Esophagus muscularis mucosa (tissue), 4 donors: ENCODE measurements at regions not wholly inside any gene's neighbourhood (a gene's known extent, or its start where the extent isn't known, plus 50 kb on each side); places are given as distances from the start of the nearest gene placed in this dataset.
"Not testable (repeated sequence)": the region's sequence is repeated elsewhere in the genome, so short reads cannot be mapped to it uniquely, and the experiment has no call there.

Experiments used
- DNase-seq: peaks from one replicate; pipeline ENCODE4 v3.0.0-alpha.2; 2017; ENCODE audit errors: extremely low spot score
- H3K27ac ChIP-seq, 4 donors: fragments of 200-600 bp; sonication (generic); replicated peaks in 1 of 4; 1 replicate in 3 of 4; 2 replicates in 1 of 4; pipeline ENCODE4 v1.5.1; 2016 to 2019; ENCODE audit warnings: mild to moderate bottlenecking in 1 of 4
- H3K27me3 ChIP-seq, 4 donors: fragments of 200-600 bp; sonication (generic); one replicate each; pipeline versions ENCODE4 v1.5.1 to v1.6.0; 2016 to 2019
- H3K36me3 ChIP-seq, 4 donors: fragments of 200-600 bp; sonication (generic); one replicate each; pipeline ENCODE4 v1.5.1; 2016 to 2019
- H3K4me1 ChIP-seq, 4 donors: fragments of 200-600 bp; sonication (generic); one replicate each; pipeline ENCODE4 v1.5.1; 2016 to 2019
- H3K4me3 ChIP-seq, 4 donors: fragments of 200-600 bp; sonication (generic); 1 replicate in 2 of 4; 2 replicates in 2 of 4; pipeline ENCODE4 v1.5.1; 2016 to 2019; ENCODE audit warnings: mild to moderate bottlenecking in 4 of 4, moderate library complexity in 1 of 4
- H3K9me3 ChIP-seq, 4 donors: fragments of 200-600 bp; sonication (generic); 1 replicate in 3 of 4; 2 replicates in 1 of 4; pipeline ENCODE4 v1.5.1; 2016 to 2019
- CTCF ChIP-seq, 3 experiments: fragments of 200-600 bp in 2 of 3; fragments of 450-650 bp in 1 of 3; sonication (generic) in 2 of 3; IDR thresholded peaks; one replicate each; pipeline ENCODE4 v1.5.1; 2017 to 2019; ENCODE audit warnings: antibody characterized with exemption in 3 of 3, mild to moderate bottlenecking in 2 of 3, moderate library complexity in 1 of 3
- EP300 ChIP-seq: sonication (generic); formaldehyde crosslinking; IDR thresholded peaks from one replicate; pipeline ENCODE4 v1.6.1; 2017; ENCODE audit warnings: antibody characterized with exemption
- POLR2A ChIP-seq: fragments of 450-650 bp; IDR thresholded peaks from one replicate; pipeline ENCODE4 v1.6.1; 2017; ENCODE audit warnings: antibody characterized with exemption, moderate library complexity, mild to moderate bottlenecking, low read depth
- POLR2AphosphoS5 ChIP-seq, 2 donors: sonication (generic); formaldehyde crosslinking; IDR thresholded peaks; one replicate each; pipeline ENCODE4 v1.6.1; 2017; ENCODE audit warnings: antibody characterized with exemption in 2 of 2
- WGBS: methylation state at CpG from one replicate; pipeline ENCODE4 v1.1.5; 2018; 5-methylcytosine and 5-hydroxymethylcytosine counted together
- intact Hi-C: fragments of 100-400 bp; cut with DNase I; formaldehyde crosslinking; loops from one replicate; pipeline ENCODE4 v1.15.1; 2023

DNA sequence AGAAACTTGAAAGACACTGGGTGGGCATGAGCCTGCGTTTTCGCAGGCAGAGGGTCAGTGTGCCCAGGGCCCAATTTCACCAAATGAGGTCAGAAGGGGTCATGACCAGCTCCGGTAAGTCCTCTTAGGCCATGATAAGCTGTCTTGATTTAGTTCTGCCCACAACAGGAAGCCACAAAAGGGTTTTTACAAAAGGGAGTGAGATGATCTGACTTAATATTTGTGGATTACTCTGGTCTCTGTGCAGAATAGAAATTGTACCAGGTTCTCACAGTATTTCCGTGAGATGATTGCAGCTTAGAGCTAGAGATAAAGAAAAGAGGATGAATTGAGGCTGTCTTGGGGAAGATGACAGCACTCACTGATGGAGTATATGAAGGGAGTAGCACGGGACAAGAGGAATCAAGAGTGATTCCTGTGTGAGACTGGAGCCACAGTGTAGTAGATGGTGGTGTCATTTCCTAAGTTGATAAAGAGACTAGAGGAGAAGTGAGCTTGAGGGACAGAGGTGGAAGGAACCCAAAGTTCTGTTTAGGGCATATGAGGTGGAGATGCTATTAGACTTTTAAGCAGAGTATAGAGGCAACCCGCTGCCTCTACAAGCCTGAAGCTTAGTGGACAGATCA, 288.3 kb upstream of the AMIGO2 start:
- Histone ChIP-seq H3K4me3 (no peak overlapping the region), H3K27me3 (no peaks in the 10 kb centered on the region), H3K27ac (no peak overlapping the region), H3K4me1 (no peaks in the 10 kb centered on the region), H3K36me3 (no peaks in the 10 kb centered on the region), H3K9me3 (no peaks in the 10 kb centered on the region)
- no peak for DNase-seq
- intact Hi-C loops: no loop called here
- no peak for TF ChIP-seq CTCF (IDR thresholded peaks at IDR 0.05)
- no peak for TF ChIP-seq POLR2A
- no peak for TF ChIP-seq POLR2AphosphoS5 (IDR thresholded peaks at IDR 0.05)
- no peak for TF ChIP-seq EP300
- 83% methylated on average over 6 of the region's 6 CpGs for WGBS

GRCh38 chr12:47366579-47366978, 286.8 kb upstream of the AMIGO2 start:
- 91% methylated on average over 2 of the region's 2 CpGs for WGBS
- H3K9me3 ChIP-seq: no peaks in the 10 kb centered on the region
- peaks cover 0 to 5% (median 0%) of the 10 kb centered on the region in 4 donors for H3K4me1 ChIP-seq
- DNase-seq: no peak
- no peaks in the 10 kb centered on the region for H3K27me3 ChIP-seq
- H3K4me3 ChIP-seq: no peak overlapping the region
- no peak for TF ChIP-seq CTCF (IDR thresholded peaks at IDR 0.05)
- no peak for TF ChIP-seq POLR2AphosphoS5 (IDR thresholded peaks at IDR 0.05)
- TF ChIP-seq POLR2A: no peak
- no peak overlapping the region for H3K27ac ChIP-seq
- intact Hi-C loops: no loop called here
- no peaks in the 10 kb centered on the region for H3K36me3 ChIP-seq

- peaks cover 0 to 5% (median 1%) of the 10 kb centered on the region in 4 donors for H3K4me1 ChIP-seq
- H3K9me3 ChIP-seq: no peaks in the 10 kb centered on the region
- H3K36me3 ChIP-seq: no peaks in the 10 kb centered on the region
- H3K4me3 ChIP-seq: no peak overlapping the region
- H3K27me3 ChIP-seq: no peaks in the 10 kb centered on the region
- WGBS: 55% methylated on average over 2 of the region's 2 CpGs
- no peak for TF ChIP-seq POLR2A
- TF ChIP-seq POLR2AphosphoS5 (IDR thresholded peaks at IDR 0.05): no peak
- no peak for TF ChIP-seq EP300
- TF ChIP-seq CTCF (IDR thresholded peaks at IDR 0.05): no peak
- no peak for DNase-seq
- intact Hi-C loops: no loop called here
- no peak overlapping the region for H3K27ac ChIP-seq
Measured at GRCh38 chr12:47366157-47366556, 286.4 kb upstream of the AMIGO2 start.

DNA sequence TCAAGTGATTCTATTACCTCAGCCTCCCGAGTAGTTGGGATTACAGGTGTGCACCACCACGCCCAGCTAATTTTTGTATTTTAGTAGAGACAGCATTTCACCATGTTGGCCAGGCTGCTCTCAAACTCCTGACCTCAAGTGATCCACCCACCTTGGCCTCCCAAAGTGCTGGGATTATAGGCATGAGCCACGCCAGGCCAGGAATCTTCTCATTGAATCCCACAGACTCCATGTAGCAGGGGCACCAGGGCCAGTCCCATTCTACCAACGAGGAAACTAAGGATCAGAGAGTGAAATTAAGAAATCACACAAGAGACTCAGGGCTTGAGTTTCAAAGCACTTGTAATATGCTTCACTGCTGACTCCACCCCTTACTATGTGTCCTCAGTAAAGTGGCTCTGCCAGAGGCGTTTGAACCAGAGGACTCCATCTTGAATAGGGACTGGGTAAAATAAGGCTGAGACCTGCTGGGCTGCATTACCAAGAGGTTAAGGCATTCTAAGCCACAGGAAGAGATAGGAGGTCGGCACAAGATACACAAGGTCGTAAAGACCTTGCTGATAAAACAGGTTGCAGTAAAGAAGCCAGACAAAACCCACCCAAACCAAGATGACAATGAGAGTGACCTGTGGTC, 285.8 kb upstream of the AMIGO2 start:
- DNase-seq, H3K27ac ChIP-seq, H3K4me3 ChIP-seq, intact Hi-C loops, H3K27me3 ChIP-seq, H3K4me1 ChIP-seq, H3K9me3 ChIP-seq, H3K36me3 ChIP-seq: not testable (repeated sequence)
- 86% methylated on average over 7 of the region's 7 CpGs for WGBS

DNA sequence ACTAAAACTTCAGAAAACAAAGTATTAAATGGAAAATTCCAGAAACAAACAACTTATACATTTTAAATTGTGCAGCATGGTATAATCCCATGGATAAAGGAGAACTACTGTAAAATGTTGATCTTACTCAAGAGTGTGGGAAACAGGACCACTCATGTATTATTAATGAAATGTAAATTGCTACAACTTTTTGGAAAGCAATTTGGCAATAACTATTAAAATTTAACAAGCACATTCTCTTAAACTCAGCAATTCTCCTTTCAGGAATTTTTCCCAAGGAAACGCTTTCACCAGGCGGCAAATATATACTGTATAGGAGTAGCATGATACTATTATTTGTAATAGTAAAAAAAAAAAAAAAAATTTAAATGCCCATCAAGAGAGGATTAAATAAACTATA, 284.5 kb upstream of the AMIGO2 start:
- WGBS: 97% methylated on average over 2 of the region's 2 CpGs
- Histone ChIP-seq H3K9me3 (no peaks in the 10 kb centered on the region), H3K4me3 (no peak overlapping the region), H3K27ac (no peak overlapping the region), H3K4me1 (peaks cover 0 to 8% (median 2%) of the 10 kb centered on the region in 4 donors), H3K36me3 (no peaks in the 10 kb centered on the region), H3K27me3 (no peaks in the 10 kb centered on the region)
- no peak for DNase-seq
- TF ChIP-seq EP300 (no peak), POLR2A (no peak), POLR2AphosphoS5 (IDR thresholded peaks at IDR 0.05) (no peak), CTCF (IDR thresholded peaks at IDR 0.05) (no peak)
- intact Hi-C loops: no loop called here
